ENCODE measurements at regions not wholly inside any gene's neighbourhood (a gene's known extent, or its start where the extent isn't known, plus 50 kb on each side); places are given as distances from the start of the nearest gene placed in this dataset.

DNA sequence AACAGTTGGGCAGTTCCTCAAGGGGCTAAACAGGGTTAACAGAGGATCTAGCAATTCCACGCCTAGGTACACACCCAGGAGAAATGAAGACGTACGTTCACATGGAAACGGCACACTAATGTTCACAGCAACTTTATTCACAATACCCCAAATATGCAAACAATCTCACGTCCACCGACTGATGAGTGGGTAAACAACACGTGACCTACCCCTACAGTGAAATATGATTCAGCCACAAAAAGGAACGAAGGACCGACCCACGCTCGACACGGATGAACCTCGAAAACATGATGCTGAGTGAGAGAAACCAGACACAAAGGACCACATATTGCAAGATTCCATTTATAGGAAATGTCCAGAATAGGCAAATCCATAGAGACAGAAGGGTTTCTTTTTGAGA is 112.7 kb downstream of the NCOR2 start:
- Mint-ChIP-seq H3K27ac (ENCODE audit: unreplicated experiment) (no peak overlapping the region), H3K4me1 (ENCODE audit: low read depth, unreplicated experiment) (no peaks in the 10 kb centered on the region), H3K4me3 (ENCODE audit: unreplicated experiment) (no peak overlapping the region), H3K27me3 (ENCODE audit: insufficient read depth, unreplicated experiment) (no peaks in the 10 kb centered on the region), H3K9me3 (ENCODE audit: unreplicated experiment) (no peaks in the 10 kb centered on the region), H3K36me3 (ENCODE audit: insufficient read depth, unreplicated experiment) (peaks cover 46% of the 10 kb centered on the region)
- TF ChIP-seq, protein P1, sequence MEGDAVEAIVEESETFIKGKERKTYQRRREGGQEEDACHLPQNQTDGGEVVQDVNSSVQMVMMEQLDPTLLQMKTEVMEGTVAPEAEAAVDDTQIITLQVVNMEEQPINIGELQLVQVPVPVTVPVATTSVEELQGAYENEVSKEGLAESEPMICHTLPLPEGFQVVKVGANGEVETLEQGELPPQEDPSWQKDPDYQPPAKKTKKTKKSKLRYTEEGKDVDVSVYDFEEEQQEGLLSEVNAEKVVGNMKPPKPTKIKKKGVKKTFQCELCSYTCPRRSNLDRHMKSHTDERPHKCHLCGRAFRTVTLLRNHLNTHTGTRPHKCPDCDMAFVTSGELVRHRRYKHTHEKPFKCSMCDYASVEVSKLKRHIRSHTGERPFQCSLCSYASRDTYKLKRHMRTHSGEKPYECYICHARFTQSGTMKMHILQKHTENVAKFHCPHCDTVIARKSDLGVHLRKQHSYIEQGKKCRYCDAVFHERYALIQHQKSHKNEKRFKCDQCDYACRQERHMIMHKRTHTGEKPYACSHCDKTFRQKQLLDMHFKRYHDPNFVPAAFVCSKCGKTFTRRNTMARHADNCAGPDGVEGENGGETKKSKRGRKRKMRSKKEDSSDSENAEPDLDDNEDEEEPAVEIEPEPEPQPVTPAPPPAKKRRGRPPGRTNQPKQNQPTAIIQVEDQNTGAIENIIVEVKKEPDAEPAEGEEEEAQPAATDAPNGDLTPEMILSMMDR (IDR thresholded peaks at IDR 0.05; ENCODE audit: insufficient read depth in 1 of 2, low read depth in 1 of 2, low read length in 1 of 2, severe bottlenecking in 1 of 2, unreplicated experiment in 1 of 2) = no peak
- Histone ChIP-seq H3K36me3 (ENCODE audit: control insufficient read depth, insufficient read depth, low read length) (no peaks in the 10 kb centered on the region; the same call in 1 of the 2 replicates), H3K4me1 (no peaks in the 10 kb centered on the region), H3K9me3 (no peaks in the 10 kb centered on the region), H3K27me3 (replicated peaks; ENCODE audit: control insufficient read depth, insufficient read depth, low read length) (no peaks in the 10 kb centered on the region), H3K4me3 (ENCODE audit: low read depth, low read length) (no peak overlapping the region)
- no peak for DNase-seq
- POLR2A ChIA-PET = no interaction called here
- CTCF ChIA-PET = no interaction called here
- no TSS peak for BruUV-seq (replicated peaks)
- intact Hi-C loops (cut with micrococcal nuclease; ENCODE audit: unreplicated experiment) = no loop called here

DNA sequence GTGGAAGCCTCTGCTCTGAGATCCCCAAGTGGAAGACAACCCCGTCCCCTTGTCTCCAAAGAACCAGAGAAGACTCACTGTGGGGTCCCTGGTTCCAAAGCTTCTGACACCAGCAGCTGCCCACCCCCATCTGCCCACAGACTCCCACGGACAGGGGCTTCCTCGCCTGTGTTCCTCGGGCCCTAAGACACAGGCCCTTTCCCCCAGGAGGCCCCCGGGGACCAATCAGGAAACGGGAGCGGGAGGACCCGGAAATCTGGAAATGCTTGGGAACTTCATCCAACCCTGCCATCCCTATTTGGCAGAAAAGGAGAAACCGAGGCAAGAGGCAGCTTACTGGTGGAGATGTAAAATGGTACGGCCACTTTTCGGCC is 113.1 kb downstream of the NCOR2 start:
- Histone ChIP-seq H3K27me3 (replicated peaks; ENCODE audit: control insufficient read depth, insufficient read depth, low read length) (no peaks in the 10 kb centered on the region), H3K4me1 (no peaks in the 10 kb centered on the region), H3K36me3 (ENCODE audit: control insufficient read depth, insufficient read depth, low read length) (no peaks in the 10 kb centered on the region; the same call in 1 of the 2 replicates), H3K9me3 (no peaks in the 10 kb centered on the region), H3K4me3 (ENCODE audit: low read depth, low read length) (no peak overlapping the region)
- Mint-ChIP-seq H3K4me3 (ENCODE audit: unreplicated experiment) (no peak overlapping the region), H3K27ac (ENCODE audit: unreplicated experiment) (no peak overlapping the region), H3K27me3 (ENCODE audit: insufficient read depth, unreplicated experiment) (no peaks in the 10 kb centered on the region), H3K4me1 (ENCODE audit: low read depth, unreplicated experiment) (no peaks in the 10 kb centered on the region), H3K36me3 (ENCODE audit: insufficient read depth, unreplicated experiment) (peaks cover 45% of the 10 kb centered on the region), H3K9me3 (ENCODE audit: unreplicated experiment) (no peaks in the 10 kb centered on the region)
- ChIA-PET POLR2A (no interaction called here), CTCF (no interaction called here)
- intact Hi-C loops (cut with micrococcal nuclease; ENCODE audit: unreplicated experiment) = no loop called here
- BruUV-seq (replicated peaks) = no TSS peak
- TF ChIP-seq, protein P1 (IDR thresholded peaks at IDR 0.05; ENCODE audit: insufficient read depth in 1 of 2, low read depth in 1 of 2, low read length in 1 of 2, severe bottlenecking in 1 of 2, unreplicated experiment in 1 of 2) = no peak
- DNase-seq = no peak

DNA sequence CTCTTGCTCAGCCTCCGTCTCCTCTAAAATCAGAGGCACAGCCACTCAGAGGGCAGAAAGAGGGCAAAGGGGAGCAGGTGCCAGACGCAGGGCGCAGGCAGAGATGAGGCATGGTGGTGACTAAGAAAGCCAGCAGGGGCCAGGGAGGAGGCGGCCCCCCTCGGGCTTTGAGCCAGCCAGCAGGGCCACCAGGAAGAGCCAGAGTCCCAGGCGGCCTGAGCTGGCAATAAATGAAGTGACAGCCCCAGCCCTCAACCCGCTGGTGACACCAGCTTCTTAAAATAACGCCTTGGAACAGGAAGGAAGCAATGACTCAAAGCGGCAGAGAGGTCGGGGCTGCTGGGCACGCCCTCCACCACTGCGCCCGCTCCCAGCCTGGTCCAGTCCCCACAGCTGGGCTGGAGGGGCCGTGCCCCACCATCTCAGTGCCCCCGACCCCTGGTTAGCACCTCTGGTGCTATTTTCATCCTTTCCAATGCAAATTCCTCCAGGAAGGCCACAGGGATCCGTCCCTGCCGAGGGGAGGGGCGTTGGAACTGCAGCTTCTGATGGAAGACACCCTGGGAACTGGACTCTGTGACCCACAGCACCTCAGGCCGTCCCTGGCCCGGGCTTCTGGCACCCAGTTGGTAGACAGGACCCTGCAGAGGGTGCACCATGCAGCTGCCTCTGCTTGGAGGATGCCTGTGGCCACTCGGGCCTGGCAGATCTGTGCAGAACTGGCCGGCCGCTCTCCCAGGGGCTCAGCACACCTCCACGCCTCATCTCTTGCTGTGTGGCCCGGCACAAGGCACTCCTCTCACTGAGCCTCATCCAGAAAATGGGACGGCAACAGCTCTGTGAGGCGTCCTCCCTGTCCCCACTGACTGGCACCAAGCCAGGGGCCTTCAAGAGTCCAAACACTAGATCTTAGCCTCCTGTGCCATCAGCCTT is 113.7 kb downstream of the NCOR2 start:
- Mint-ChIP-seq H3K9me3 (ENCODE audit: unreplicated experiment) (no peaks in the 10 kb centered on the region), H3K4me1 (ENCODE audit: low read depth, unreplicated experiment) (no peaks in the 10 kb centered on the region), H3K27me3 (ENCODE audit: insufficient read depth, unreplicated experiment) (no peaks in the 10 kb centered on the region), H3K36me3 (ENCODE audit: insufficient read depth, unreplicated experiment) (peaks cover 50% of the 10 kb centered on the region), H3K27ac (ENCODE audit: unreplicated experiment) (no peak overlapping the region), H3K4me3 (ENCODE audit: unreplicated experiment) (no peak overlapping the region)
- POLR2A ChIA-PET = no interaction called here
- intact Hi-C loops (cut with micrococcal nuclease; ENCODE audit: unreplicated experiment) = no loop called here
- Histone ChIP-seq H3K9me3 (no peaks in the 10 kb centered on the region), H3K36me3 (ENCODE audit: control insufficient read depth, insufficient read depth, low read length) (no peaks in the 10 kb centered on the region; the same call in 1 of the 2 replicates), H3K27me3 (replicated peaks; ENCODE audit: control insufficient read depth, insufficient read depth, low read length) (no peaks in the 10 kb centered on the region), H3K4me3 (ENCODE audit: low read depth, low read length) (no peak overlapping the region), H3K4me1 (no peaks in the 10 kb centered on the region)
- TF ChIP-seq, protein P1 (IDR thresholded peaks at IDR 0.05; ENCODE audit: insufficient read depth in 1 of 2, low read depth in 1 of 2, low read length in 1 of 2, severe bottlenecking in 1 of 2, unreplicated experiment in 1 of 2) = no peak
- DNase-seq = no peak
- BruUV-seq (replicated peaks) = no TSS peak
- CTCF ChIA-PET = interaction anchor here (0.6 kb wide), 1 partner anchor 93 kb away, joined by 5 read pairs; no protein-coding TSS in a partner anchor

All from Caco-2 (cell line).